Mucosa of descending colon (tissue), 3 donors: ENCODE measurements at regions not wholly inside any gene's neighbourhood (a gene's known extent, or its start where the extent isn't known, plus 50 kb on each side); places are given as distances from the start of the nearest gene placed in this dataset.
A peak's percentile ranks its signal among the peaks of the same experiment; 100 is the strongest.

ENCODE experiments used
- ATAC-seq: fragments of 200-7000 bp; cut with Tn5 transposase; one replicate; pipeline ENCODE4 v1.9.1; 2020; ENCODE audit warnings: mild to moderate bottlenecking, moderate library complexity
- DNase-seq, 3 donors: peaks; one replicate each; pipeline ENCODE4 v3.0.0-alpha.2; 2020
- H3K36me3 ChIP-seq: fragments of 200-600 bp; one replicate; pipeline ENCODE4 v1.8.0; 2021; ENCODE audit warnings: low read depth, mild to moderate bottlenecking
- H3K4me1 ChIP-seq: fragments of 200-600 bp; one replicate; pipeline ENCODE4 v1.8.0; 2021; ENCODE audit warnings: low read depth, mild to moderate bottlenecking
- H3K4me3 ChIP-seq: fragments of 200-600 bp; one replicate; pipeline ENCODE4 v1.8.0; 2021; ENCODE audit warnings: mild to moderate bottlenecking
- H3K9me3 ChIP-seq: fragments of 200-600 bp; one replicate; pipeline ENCODE4 v1.8.0; 2021; ENCODE audit warnings: mild to moderate bottlenecking
- intact Hi-C, 2 donors: fragments of 100-400 bp; cut with DNase I in 1 of 2; cut with micrococcal nuclease in 1 of 2; formaldehyde crosslinking; loops; one replicate each; pipeline versions ENCODE4 v1.11.0 to v1.11.1; 2022; cut with DNase I, micrococcal nuclease
- TF ChIP-seq, protein P1 (sequence below): fragments of 200-600 bp; IDR thresholded peaks from one replicate; pipeline ENCODE4 v1.8.0; 2022; ENCODE audit warnings: antibody characterized with exemption, mild to moderate bottlenecking
- donor health status: DM: no; HTN: no; CAD: no; lungs with moderate emphysema.
- donor health status: DM: no; HTN: no; CAD: no.
- donor health status: DM: no; HTN: yes; CAD: no.

DNA sequence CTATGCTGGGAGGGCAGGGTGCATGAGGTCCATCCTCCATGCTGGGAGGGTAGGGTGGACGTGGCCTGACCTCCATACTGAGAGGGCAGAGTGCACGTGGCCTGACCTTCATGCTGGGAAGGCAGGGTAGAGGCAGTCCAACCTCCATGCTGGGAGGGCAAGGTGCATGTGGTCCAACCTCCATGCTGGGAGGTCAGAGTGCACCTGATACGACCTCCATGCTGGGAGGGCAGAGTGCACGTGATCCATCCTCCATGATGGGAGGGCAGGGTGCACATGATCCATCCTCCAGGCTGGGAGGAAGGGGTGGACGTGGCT lies 622.2 kb downstream of the BRD1 start:
- H3K4me3 ChIP-seq: no peak overlapping the region
- intact Hi-C loops: no loop called here
- H3K9me3 ChIP-seq: no peaks in the 10 kb centered on the region
- TF ChIP-seq, protein P1, sequence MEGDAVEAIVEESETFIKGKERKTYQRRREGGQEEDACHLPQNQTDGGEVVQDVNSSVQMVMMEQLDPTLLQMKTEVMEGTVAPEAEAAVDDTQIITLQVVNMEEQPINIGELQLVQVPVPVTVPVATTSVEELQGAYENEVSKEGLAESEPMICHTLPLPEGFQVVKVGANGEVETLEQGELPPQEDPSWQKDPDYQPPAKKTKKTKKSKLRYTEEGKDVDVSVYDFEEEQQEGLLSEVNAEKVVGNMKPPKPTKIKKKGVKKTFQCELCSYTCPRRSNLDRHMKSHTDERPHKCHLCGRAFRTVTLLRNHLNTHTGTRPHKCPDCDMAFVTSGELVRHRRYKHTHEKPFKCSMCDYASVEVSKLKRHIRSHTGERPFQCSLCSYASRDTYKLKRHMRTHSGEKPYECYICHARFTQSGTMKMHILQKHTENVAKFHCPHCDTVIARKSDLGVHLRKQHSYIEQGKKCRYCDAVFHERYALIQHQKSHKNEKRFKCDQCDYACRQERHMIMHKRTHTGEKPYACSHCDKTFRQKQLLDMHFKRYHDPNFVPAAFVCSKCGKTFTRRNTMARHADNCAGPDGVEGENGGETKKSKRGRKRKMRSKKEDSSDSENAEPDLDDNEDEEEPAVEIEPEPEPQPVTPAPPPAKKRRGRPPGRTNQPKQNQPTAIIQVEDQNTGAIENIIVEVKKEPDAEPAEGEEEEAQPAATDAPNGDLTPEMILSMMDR: no peak
- no peak for ATAC-seq
- DNase-seq: peak in 1 of 3 donors; percentile 15
- H3K36me3 ChIP-seq: no peaks in the 10 kb centered on the region
- no peaks in the 10 kb centered on the region for H3K4me1 ChIP-seq

GRCh38 chr22:49204599-49205482 lies 622.8 kb downstream of the BRD1 start:
- no peaks in the 10 kb centered on the region for H3K4me1 ChIP-seq
- H3K4me3 ChIP-seq: no peak overlapping the region
- intact Hi-C loops: no loop called here
- DNase-seq (no peak), ATAC-seq (no peak)
- TF ChIP-seq, protein P1: no peak
- H3K36me3 ChIP-seq: no peaks in the 10 kb centered on the region
- no peaks in the 10 kb centered on the region for H3K9me3 ChIP-seq

- DNase-seq (peak in 1 of 3 donors; percentile 7), ATAC-seq (no peak)
- Histone ChIP-seq H3K4me1 (no peaks in the 10 kb centered on the region), H3K36me3 (no peaks in the 10 kb centered on the region), H3K9me3 (no peaks in the 10 kb centered on the region), H3K4me3 (no peak overlapping the region)
- intact Hi-C loops: no loop called here
- TF ChIP-seq, protein P1: no peak
These were observed 623.6 kb downstream of the BRD1 start for GRCh38 chr22:49203859-49204598.

DNA sequence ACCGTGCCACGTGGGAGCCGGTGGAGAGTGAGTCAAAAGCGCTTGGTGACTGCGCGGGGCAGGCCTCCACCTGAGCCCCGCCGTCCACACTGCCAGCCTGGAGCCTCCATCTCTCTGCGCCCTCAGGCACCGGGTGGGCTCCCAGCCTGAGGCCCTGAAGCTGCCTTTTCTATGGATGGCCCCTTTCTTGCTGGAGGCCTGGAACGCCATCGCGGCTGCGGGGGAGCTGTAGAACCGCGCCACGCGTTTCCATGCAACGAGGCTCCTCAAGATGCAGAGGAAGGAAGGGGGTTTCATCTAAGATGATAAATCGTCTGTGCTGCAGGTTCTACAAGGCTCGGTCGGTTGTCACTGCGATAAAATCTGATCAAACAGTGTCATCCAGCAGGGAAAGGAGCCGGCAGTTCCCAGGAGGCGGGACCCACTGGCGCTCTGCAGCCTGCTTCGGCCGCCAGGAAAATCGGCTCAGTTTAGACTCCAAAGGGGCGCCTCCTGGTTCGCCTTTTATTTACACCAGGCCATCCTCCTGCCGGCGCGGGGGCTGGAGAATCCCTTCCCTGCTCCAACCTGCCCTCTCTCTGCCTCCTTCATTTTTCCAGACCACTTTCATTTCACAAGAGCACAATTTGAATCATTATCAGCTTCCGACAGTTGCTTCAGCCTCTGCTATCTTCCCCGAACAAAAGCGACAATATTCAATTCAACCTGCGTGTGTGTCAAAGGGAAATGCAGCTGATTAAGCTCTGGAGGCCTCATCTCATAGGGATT lies 624.4 kb downstream of the BRD1 start:
- no peak overlapping the region for H3K4me3 ChIP-seq
- no peak for ATAC-seq
- H3K9me3 ChIP-seq: no peaks in the 10 kb centered on the region
- no peaks in the 10 kb centered on the region for H3K4me1 ChIP-seq
- intact Hi-C loops: no loop called here
- H3K36me3 ChIP-seq: no peaks in the 10 kb centered on the region
- peak in 1 of 3 donors; percentile 30 for DNase-seq
- TF ChIP-seq, protein P1: no peak

GRCh38 chr22:49202226-49202625 lies 625.4 kb downstream of the BRD1 start:
- Histone ChIP-seq H3K36me3 (no peaks in the 10 kb centered on the region), H3K4me3 (no peak overlapping the region), H3K4me1 (no peaks in the 10 kb centered on the region), H3K9me3 (no peaks in the 10 kb centered on the region)
- intact Hi-C loops: no loop called here
- DNase-seq (peak in 1 of 3 donors; percentile 29), ATAC-seq (no peak)
- TF ChIP-seq, protein P1: no peak
